ENCODE measurements at regions not wholly inside any gene's neighbourhood (a gene's known extent, or its start where the extent isn't known, plus 50 kb on each side); places are given as distances from the start of the nearest gene placed in this dataset.
"Not testable (repeated sequence)": the region's sequence is repeated elsewhere in the genome, so short reads cannot be mapped to it uniquely, and the experiment has no call there.

DNA sequence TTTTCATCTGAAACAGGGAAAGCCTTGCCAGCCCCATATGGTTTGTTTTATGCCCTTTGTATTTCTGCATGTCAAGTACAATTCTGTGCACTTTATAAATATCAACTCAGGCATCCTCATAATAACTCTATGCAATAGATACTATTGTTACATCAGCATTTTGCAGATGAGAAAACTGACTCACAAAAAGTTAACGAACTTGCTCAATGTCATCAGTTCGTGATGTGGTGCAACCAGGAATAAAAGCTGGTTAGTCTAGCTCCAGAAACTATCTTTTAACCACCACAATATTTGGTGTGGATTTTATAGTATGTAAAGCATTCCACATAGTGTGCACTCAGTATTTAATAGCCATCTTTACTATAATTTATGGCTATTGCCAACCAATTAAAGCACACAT, 134.9 kb downstream of the MRPS30 start:
- DNase-seq: no peak

DNA sequence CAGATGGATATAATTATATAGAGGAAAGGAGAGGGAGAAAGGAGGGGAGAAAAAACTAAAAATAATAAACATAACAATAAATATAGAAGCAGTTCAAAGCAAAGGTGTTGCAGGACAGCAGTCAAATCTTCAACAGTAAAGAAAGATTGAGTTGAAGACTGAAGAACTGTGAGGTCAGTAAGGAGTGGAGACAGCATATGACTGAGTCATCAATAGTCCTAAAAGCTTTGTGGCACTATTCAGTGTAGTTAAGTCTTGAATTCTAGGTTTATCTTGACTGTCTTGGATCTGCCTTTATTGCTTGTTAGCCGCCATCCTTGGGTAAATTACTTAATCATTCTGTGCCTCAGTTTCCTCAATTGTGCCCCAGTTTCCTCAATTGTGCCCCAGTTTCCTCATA, 137.0 kb downstream of the MRPS30 start:
- no peak for DNase-seq

DNA sequence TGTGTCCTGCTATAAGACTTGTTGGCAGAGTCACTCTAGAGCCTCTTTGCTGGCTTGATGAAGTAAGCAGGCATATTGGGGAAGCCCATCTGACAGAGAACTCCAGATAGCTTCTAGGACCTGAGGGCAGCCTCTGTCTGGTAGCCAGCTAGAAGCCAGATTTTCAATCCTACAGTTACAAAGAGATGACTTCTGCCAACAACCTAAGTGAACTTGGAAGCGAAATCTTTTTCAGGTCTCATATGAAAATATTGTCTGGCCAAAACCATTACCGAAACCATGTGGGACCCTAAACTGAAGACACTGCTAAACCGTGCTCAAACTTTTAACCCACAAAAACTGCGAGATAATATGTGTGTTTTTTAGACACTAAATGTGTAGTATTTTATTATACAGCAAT, 140.9 kb downstream of the MRPS30 start:
- no peak for DNase-seq

DNA sequence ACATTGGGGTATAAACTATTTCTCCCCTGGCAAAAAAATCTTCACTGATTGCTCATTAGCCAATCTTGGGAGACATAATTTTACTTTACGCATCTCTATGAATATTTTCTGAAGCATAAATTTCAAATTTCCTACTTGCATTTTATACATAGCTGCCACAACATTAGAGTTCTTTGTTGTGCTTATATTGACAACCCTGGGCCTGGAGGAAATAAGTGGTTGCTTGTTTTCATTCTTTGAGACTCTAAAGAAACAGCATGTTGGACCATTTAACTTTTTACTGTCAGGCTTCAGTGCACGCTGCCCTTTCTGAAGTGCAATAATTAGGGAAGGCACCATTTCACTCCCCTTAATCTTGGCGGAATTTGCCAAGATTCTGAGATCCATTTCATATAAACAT, 142.6 kb downstream of the MRPS30 start:
- no peak for DNase-seq

DNA sequence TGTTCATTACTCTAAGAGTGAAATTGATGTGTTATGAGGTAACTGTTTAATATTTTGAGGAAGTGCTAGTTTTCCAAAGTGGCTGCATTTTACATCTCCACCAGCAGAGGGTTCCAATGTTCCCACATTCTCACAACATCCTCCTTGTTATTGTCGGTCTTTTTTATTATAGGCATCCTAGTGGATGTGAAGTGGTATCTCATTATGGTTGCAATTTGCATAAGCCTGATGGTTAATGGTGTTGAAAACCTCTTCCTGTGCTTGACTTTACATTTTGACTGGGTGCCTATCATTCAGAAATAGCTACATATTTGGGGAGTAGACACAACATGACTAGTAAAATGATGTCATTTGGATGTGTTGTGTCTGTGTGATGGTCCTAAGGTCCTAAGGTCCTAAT, 143.6 kb downstream of the MRPS30 start:
- no peak for DNase-seq

DNA sequence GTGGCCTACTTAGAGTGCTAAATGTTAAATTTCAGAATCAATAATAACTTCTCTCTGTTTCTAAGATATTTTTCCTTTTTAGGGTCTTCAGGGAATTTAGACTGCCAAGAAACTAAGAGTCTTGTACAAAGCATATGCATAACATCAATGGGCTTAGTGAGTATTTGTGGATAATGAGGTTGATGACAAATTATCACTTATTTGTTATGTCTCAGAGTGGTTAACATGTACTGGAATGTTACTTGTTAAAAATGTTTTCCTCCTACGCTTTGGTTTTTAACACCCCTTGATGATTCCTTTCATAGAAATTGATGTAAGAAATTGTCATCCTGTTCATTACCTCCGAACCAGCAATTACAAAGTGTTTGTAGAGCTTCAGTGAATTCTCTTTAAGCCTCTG, 144.3 kb downstream of the MRPS30 start:
- DNase-seq: no peak

DNA sequence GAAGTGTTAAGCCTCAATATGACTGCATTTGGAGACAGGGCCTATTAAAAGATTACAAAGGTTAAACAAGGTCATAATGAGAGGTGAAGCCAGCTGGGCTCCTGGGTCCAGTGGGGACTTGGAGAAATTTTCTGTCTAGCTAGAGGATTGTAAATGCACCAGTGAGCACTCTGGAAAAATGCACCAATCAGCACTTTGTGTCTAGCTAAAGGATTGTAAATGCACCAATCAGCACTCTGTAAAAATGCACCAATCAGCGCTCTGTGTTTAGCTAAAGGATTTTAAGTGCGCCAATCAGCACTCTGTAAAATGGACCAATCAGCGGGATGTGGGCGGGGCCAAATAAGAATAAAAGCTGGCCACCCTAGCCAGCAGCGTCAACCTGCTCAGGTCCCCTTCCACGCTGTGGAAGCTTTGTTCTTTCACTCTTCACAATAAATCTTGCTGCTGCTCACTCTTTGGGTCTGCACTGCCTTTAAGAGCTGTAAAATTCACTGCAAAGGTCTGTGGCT, 150.3 kb downstream of the MRPS30 start:
- not testable (repeated sequence) for DNase-seq

DNA sequence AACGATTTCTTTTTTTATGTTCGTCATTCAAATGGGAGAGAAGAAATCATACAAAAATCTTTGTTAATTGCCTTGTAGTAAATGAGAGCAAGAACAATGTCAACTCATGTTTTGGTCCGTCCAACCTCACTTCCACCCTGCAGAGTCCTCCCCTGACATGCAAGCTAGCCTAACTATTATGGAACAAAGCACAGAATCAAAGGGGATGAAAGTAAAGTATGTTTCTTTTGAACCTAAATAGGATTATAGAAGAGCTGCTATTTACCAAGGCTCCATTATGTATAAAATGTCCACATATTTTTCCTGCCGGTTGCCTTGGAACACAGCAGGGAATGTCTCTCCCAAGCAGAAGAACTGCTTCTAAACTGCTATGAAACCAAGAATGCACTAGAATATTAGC, 161.1 kb downstream of the MRPS30 start:
- DNase-seq: no peak

DNA sequence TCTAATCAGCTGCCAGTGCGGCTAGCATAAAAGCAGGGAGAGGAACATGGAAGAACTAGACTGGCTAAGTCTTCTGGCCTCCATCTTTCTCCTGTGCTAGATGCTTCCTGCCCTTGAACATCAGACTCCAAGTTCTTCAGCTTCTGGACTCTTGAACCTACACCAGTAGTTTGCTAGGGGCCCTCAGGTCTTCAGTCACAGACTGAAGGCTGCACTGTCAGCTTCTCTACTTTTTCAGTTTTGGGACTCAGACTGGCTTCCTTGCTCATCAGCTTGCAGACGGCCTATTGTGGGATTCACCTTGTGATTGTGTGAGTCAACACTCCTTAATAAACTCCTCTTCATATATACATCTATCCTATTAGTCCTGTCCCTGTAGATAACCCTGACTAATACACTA, 162.2 kb downstream of the MRPS30 start:
- not testable (repeated sequence) for DNase-seq

DNA sequence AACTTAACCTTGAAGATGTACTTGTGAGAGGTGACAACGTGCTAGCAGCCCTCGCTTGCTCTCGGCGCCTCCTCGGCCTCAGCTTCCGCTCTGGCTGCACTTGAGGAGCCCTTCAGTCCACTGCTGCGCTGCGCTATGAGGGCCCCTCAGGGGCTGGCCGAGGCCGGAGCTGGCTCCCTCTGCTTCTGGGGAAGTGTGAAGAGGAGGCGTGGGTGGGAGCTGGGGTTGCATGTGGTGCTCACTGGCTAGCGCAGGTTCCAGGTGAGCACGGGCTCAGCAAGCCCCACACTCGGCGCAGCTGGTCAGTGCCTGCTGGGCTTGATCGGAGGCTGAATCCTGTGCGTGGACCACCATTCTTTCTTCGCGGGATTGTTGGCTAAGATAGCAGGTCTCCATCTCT, 166.1 kb downstream of the MRPS30 start:
- DNase-seq: no peak

DNA sequence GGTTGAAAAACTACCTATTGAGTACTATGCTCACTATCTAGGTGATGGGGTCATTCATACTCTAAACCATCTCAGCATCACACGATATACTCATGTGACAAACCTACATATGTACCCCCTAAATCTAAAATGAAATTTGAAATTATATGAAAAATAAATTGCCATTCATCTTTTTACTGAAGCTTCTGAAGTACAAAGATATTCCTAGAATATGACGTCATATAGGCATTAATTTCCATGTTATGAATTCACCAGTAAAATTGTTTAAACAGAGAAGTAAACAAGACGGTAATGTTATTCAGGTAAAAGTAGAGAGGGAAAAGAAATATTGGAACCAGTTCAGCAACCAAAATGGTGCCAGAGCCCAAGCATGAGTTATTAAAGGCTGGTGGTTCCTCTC, 173.0 kb downstream of the MRPS30 start:
- no peak for DNase-seq

DNA sequence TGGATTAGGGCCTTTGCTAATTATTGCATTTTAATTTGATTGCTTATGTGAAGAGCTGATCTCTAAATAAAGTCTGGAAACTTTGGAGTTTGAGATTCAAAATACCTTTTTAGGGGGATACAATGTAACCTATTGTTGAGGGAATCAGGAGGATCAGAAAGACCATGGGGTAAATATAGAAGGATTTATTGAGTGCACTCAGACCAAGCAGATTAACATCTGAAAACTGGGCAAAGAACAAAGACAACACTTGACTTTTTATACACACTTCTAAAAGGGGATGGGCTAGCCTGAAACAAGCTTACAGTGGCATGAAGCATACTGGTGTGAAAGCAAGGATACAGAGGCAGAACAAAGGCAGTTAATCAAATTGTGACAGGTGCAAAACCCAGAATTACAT, 174.3 kb downstream of the MRPS30 start:
- DNase-seq: no peak

DNA sequence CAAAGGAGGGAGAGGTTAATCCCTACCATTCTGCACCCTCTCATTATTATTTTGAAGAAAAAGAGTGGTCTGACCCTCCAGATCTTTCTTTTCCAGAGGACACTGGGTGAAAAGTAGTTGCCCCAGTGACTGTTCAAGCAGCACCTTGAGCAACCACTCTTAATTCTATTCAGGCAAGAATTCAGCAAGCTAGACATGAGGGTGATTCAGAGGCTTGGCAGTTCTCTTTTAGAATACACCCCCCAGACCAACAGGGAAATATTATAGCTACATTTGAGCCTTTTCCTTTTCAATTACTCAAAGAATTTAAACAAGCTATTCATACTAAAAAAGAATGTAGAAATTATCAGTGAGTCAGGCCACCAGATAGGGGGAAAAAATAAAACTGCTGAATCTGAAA, 178.3 kb downstream of the MRPS30 start:
- no peak for DNase-seq

DNA sequence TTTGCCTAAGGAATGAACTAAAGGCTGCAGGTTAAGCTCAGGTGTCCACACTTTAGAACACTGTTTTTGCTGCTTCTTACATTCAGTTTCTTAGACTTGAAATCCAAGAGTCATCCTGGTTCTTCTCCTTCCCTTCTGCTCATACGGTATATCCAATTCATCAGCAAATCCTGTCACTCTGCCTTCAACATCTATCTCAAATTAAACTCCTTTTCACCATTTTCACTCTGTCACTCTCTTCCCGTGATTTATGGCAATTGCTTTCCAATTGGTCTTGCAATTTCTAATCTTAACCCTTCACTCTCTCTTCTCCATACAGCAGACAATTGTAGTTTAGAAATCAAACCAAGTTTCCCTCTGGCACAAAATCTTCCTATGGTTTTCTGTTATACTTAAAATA, 182.9 kb downstream of the MRPS30 start:
- DNase-seq: no peak

DNA sequence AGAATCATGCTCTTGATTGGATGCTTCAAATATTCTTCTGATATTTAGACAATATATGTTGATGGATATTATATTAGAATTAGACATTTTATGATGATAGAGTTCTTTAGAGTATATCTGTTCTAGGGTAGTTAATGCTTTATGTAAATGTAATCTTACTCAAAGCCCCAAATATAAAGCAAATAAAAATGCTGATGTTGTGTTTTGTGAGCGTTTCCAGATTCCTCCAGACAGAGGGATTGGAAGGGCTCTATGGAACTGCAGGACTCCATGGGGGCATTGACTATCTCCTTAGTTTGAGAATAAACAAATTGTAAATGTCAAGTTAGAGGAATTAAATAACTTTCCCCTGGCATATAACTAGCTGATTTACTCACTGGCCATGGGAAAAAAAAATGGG, 184.5 kb downstream of the MRPS30 start:
- DNase-seq: no peak

DNA sequence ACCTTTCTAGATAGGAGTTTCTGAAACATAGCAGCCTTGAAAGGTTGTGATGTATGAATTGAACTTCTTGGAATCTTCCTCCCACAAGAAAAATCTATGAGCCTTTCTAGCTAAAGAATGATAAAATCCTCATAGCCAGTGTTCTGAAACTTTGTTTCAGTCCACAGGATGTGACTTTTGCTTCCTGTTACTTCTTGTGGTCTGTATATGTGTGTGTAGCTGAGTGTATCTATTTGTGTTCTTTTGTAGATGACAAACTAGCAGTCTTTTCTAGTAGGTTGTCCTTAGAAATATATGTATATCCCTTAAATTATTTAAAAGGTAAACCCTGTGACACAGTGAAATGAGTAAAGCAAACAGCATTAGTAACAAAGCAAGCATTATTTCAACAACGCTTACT, 188.8 kb downstream of the MRPS30 start:
- DNase-seq: no peak

DNA sequence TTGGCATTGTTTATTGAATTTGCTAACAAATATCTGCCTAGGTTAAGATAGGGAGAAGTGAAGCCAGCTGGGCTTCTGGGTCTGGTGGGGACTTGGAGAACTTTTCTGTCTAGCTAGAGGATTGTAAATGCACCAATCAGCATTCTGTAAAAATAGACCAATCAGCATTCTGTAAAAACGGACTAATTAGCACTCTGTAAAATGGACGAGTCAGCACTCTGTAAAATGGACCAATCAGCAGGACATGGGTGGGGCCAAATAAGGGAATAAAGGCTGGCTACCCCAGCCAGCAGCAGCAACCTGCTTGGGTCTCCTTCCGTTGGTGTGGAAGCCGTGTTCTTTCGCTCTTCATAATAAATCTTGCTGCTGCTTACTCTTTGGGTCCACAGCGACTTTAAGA, 198.4 kb downstream of the MRPS30 start:
- not testable (repeated sequence) for DNase-seq

DNA sequence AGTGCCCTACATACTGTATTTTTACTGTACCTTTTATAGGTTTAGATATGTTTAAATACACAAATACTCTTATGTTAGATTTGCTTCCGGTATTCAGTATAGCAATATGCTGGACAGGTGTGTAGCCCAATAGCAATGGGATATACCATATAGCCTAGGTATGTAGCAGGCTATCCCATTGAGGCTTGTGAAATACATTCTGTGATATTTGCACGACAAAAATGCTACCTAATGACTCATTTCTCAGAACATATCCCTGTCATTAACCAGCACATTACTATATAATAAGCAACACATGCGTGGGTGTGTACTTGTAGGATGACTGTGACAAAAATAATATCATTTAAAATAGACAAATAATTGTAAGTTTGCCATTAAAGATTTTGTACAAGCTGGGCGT, 208.8 kb downstream of the MRPS30 start:
- DNase-seq: no peak

DNA sequence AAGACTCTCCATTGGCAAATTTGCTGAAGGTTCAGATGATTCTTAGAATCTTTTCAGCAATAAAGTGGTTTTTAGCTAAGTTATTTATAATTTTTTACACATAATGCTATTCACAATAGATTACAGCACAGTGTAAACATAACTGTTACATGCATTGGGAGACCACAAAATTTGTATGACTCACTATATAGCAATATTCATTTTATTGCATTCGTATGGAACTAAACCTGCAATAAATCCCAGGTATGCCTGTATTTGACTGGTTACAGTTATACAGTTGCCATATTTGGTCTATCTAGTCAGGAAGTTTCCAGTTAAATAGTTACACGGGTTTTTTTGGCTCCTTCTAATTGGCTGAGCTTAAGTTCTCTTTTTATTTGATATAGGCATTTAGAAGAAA, 220.8 kb downstream of the MRPS30 start:
- DNase-seq: no peak

DNA sequence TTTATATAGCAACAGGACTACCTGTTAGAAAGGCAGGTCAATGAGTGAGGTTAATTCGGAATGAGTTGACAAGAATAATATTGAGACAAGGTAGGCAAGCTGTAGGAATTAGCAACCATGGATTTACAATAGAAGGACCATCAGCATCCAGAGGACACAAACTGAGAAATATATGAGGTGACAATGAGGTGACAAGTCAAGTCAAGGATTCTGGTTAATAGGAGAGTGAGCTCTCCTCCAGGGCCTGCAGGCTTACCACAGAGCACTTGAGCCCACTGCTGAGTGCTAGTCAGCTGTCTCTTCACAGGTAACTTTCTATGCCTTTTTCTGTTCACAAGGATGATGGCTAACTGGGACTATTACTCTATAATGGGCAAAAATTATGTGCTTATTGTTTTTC, 227.2 kb downstream of the MRPS30 start:
- no peak for DNase-seq

DNA sequence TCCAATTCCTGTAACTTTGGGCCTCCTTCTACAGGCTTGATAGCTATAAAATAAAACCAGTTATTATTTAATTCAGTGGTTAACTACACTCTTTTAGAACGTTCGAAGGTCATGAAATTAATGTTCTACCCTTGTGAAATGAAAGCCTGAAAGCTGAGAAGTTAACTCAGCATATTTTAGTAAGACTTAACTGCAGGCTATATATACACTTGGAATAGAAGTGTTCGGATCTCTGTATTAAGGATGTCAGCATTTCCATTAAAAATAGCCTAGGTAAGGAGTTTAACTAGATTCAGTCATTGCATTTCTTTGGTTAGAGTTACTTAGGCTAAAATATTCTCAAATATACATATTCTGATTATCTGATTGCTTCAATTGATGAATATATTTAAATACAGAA, 229.2 kb downstream of the MRPS30 start:
- DNase-seq: no peak

DNA sequence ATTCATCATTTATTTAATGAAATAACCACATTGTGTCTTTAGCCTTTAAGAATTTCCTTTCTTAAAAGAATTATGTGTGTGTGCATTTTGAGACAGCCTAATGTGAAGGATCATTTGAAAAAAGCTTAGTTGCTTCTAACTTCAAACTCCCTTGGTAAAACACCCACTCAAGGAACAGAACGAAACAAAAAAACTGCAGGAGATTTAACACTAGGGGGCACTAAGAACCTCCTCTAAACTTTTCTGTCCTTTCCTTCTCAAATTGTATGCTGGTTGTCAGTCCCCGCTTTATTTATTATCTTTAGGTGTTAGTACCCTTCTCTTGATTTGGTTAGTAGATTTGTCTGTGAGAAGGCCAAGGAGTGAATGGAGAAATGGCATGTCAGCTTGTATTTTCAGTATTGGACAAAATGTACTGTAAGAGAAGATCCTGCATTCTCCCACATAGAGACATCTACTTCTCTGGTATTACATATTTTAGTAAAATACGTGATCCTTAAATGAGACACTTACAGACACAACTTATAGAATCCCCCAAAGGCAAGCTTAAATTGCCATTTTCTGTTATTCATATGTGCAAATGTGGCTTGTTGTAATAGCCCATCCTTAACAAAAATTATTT, 229.7 kb downstream of the MRPS30 start:
- DNase-seq: peak; percentile 7

DNA sequence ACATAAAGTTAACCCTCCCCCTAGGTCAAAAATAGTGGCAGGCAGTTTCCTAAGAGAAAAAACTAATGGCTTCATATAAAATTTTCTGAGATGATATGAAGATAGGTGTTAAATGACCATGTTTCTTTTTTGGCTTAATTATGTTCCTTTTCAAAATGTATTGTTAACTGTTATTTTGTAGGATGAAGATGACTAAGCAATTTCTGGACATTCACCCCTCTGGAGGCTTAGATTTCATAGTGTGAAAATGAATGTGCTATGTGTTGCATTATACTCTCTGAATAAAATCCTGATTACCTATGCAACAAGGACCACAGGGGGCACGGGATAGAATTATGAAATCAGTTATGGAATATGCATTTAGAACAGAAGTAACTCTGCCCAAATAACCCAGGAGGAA, 233.5 kb downstream of the MRPS30 start:
- DNase-seq: no peak

DNA sequence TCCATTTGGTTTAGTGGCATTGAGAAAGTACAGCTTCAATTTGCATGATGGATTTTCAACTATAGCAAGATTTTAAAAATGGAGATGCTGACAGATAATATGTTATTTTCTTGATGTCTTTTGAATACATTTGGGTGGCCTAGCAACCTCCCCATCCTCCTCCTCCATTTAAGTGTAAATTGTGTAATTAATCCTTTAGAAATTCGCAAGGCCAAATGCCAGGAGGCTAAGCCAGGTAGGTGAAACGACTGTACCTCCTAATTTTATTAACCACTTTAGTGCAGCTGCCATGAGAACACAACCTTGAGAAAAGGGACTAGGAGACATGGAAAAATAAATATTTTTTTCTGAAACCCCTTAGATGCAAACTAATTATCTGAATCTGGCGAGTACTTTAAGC, 248.8 kb downstream of the MRPS30 start:
- DNase-seq: no peak

DNA sequence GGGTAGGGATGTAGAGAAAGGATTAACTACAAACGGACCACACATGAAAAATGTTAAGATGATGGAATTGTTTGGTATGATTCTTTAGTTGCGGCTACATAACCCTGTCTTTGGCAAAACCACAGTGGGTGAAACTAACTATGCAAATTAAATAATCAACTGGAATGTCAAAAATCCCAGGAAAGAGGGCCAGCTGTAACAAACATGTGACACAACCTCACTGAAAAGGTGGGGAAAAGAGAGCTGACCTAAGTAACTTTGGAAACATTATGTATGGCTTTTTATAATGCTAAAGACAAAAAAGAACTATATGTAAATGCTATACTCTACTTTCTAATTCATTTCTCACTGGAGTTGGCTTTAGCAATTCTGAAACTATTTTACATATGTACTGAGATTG, 252.0 kb downstream of the MRPS30 start:
- no peak for DNase-seq

DNA sequence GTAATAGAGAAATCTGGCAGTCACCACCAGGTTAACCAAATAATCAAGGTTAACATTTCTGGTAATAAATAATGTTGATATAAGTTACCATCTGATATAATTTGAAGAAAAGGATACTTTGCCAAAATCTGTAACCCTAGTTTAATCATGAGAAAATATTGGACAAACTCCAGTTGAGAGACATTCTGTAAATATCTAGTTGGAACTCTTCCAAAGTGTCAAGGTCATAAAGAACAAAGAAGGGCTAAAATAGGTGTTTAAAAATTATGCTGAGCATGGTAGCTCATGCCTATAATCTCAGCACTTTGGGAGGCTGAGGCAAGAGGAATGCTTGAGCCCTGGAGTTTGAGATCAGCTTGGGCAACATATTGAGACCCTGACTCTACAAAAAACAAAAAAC, 253.3 kb downstream of the MRPS30 start:
- DNase-seq: no peak
